ENCODE measurements at regions not wholly inside any gene's neighbourhood (a gene's known extent, or its start where the extent isn't known, plus 50 kb on each side); places are given as distances from the start of the nearest gene placed in this dataset.

- DNase-seq (ENCODE audit: low spot score in 2 of 2): no peak
- Histone ChIP-seq H3K9me3 (no peaks in the 10 kb centered on the region), H3K36me3 (no peaks in the 10 kb centered on the region), H3K27ac (no peak overlapping the region), H3K27me3 (no peaks in the 10 kb centered on the region), H3K4me3 (no peak overlapping the region), H3K4me1 (no peaks in the 10 kb centered on the region)
- 76% methylated on average over 3 of the region's 3 CpGs for WGBS
- TF ChIP-seq EP300 (IDR thresholded peaks at IDR 0.05) (no peak), CTCF (IDR thresholded peaks at IDR 0.05) (no peak), POLR2A (IDR thresholded peaks at IDR 0.05) (no peak), POLR2AphosphoS5 (IDR thresholded peaks at IDR 0.05) (no peak)
These were observed 288.4 kb upstream of the RGS18 start for GRCh38 chr1:191869790-191870312.

- no peak for DNase-seq (ENCODE audit: low spot score in 2 of 2)
- Histone ChIP-seq H3K9me3 (no peaks in the 10 kb centered on the region), H3K27ac (no peak overlapping the region), H3K4me3 (no peak overlapping the region), H3K4me1 (no peaks in the 10 kb centered on the region), H3K36me3 (no peaks in the 10 kb centered on the region), H3K27me3 (no peaks in the 10 kb centered on the region)
- no peak for TF ChIP-seq POLR2AphosphoS5 (IDR thresholded peaks at IDR 0.05)
- no peak for TF ChIP-seq POLR2A (IDR thresholded peaks at IDR 0.05)
- TF ChIP-seq CTCF (IDR thresholded peaks at IDR 0.05): no peak
- TF ChIP-seq EP300 (IDR thresholded peaks at IDR 0.05): no peak
- WGBS: 89% methylated on average over 3 of the region's 3 CpGs
These were observed 287.8 kb upstream of the RGS18 start for GRCh38 chr1:191870490-191870889.

GRCh38 chr1:191875994-191876393 lies 282.3 kb upstream of the RGS18 start:
- DNase-seq (ENCODE audit: low spot score in 2 of 2): no peak
- no peak overlapping the region for H3K27ac ChIP-seq
- 92% methylated on average over 1 of the region's 1 CpG for WGBS
- no peak overlapping the region for H3K4me3 ChIP-seq
- H3K27me3 ChIP-seq: no peaks in the 10 kb centered on the region
- H3K9me3 ChIP-seq: no peaks in the 10 kb centered on the region
- TF ChIP-seq POLR2A (IDR thresholded peaks at IDR 0.05): no peak
- TF ChIP-seq CTCF (IDR thresholded peaks at IDR 0.05): no peak
- no peak for TF ChIP-seq POLR2AphosphoS5 (IDR thresholded peaks at IDR 0.05)
- TF ChIP-seq EP300 (IDR thresholded peaks at IDR 0.05): no peak
- no peaks in the 10 kb centered on the region for H3K36me3 ChIP-seq
- H3K4me1 ChIP-seq: no peaks in the 10 kb centered on the region

GRCh38 chr1:191876631-191877030 lies 281.6 kb upstream of the RGS18 start:
- no peaks in the 10 kb centered on the region for H3K9me3 ChIP-seq
- H3K36me3 ChIP-seq: no peaks in the 10 kb centered on the region
- TF ChIP-seq POLR2A (IDR thresholded peaks at IDR 0.05) (no peak), CTCF (IDR thresholded peaks at IDR 0.05) (no peak), EP300 (IDR thresholded peaks at IDR 0.05) (no peak), POLR2AphosphoS5 (IDR thresholded peaks at IDR 0.05) (no peak)
- WGBS: 91% methylated on average over 1 of the region's 1 CpG
- no peak for DNase-seq (ENCODE audit: low spot score in 2 of 2)
- H3K4me1 ChIP-seq: no peaks in the 10 kb centered on the region
- no peaks in the 10 kb centered on the region for H3K27me3 ChIP-seq
- no peak overlapping the region for H3K27ac ChIP-seq
- H3K4me3 ChIP-seq: no peak overlapping the region

GRCh38 chr1:191882870-191883269 lies 275.4 kb upstream of the RGS18 start:
- no peak overlapping the region for H3K4me3 ChIP-seq
- H3K9me3 ChIP-seq: no peaks in the 10 kb centered on the region
- H3K36me3 ChIP-seq: no peaks in the 10 kb centered on the region
- no peaks in the 10 kb centered on the region for H3K4me1 ChIP-seq
- 12% methylated on average over 1 of the region's 1 CpG for WGBS
- H3K27me3 ChIP-seq: no peaks in the 10 kb centered on the region
- no peak overlapping the region for H3K27ac ChIP-seq
- no peak for DNase-seq (ENCODE audit: low spot score in 2 of 2)
- TF ChIP-seq CTCF (IDR thresholded peaks at IDR 0.05) (no peak), EP300 (IDR thresholded peaks at IDR 0.05) (no peak), POLR2AphosphoS5 (IDR thresholded peaks at IDR 0.05) (no peak), POLR2A (IDR thresholded peaks at IDR 0.05) (no peak)

Data from suprapubic skin (tissue), 4 donors.